Erythroblast (primary cell): ENCODE measurements at regions not wholly inside any gene's neighbourhood (a gene's known extent, or its start where the extent isn't known, plus 50 kb on each side); places are given as distances from the start of the nearest gene placed in this dataset.

Experiments used
- GATA1 ChIP-seq: IDR thresholded peaks from 2 replicates; pipeline ENCODE4 v1.6.1; 2011; ENCODE audit warnings: low read depth, mild to moderate bottlenecking, control low read depth, low read length, moderate library complexity
- POLR2A ChIP-seq: IDR thresholded peaks from 2 replicates; pipeline ENCODE4 v1.6.1; 2011; ENCODE audit warnings: mild to moderate bottlenecking, low read length

- no peak for TF ChIP-seq POLR2A
- no peak for TF ChIP-seq GATA1
Measured at GRCh38 chr18:41753826-41754225, 201.2 kb upstream of the PIK3C3 start.
